ENCODE measurements at regions not wholly inside any gene's neighbourhood (a gene's known extent, or its start where the extent isn't known, plus 50 kb on each side); places are given as distances from the start of the nearest gene placed in this dataset.
"Not testable (repeated sequence)": the region's sequence is repeated elsewhere in the genome, so short reads cannot be mapped to it uniquely, and the experiment has no call there.

- Mint-ChIP-seq H3K36me3 (ENCODE audit: low read depth) (no peaks in the 10 kb centered on the region), H3K27me3 (ENCODE audit: insufficient read depth) (no peaks in the 10 kb centered on the region), H3K4me3 (no peak overlapping the region), H3K27ac (no peak overlapping the region), H3K9me3 (peaks cover 22% of the 10 kb centered on the region), H3K4me1 (ENCODE audit: low read depth) (no peaks in the 10 kb centered on the region)
- TF ChIP-seq CTCF (IDR thresholded peaks at IDR 0.05): no peak
- DNase-seq: no peak
Observed at GRCh38 chr4:104283303-104283702, 211.4 kb downstream of the CXXC4 start.

- no peak overlapping the region for H3K4me3 Mint-ChIP-seq
- no peaks in the 10 kb centered on the region for H3K4me1 Mint-ChIP-seq (ENCODE audit: low read depth)
Observed at GRCh38 chr4:104279744-104280143, 214.9 kb downstream of the CXXC4 start.

GRCh38 chr4:104272966-104273365 is 221.7 kb downstream of the CXXC4 start:
- no peaks in the 10 kb centered on the region for H3K27me3 Mint-ChIP-seq (ENCODE audit: insufficient read depth)
- TF ChIP-seq CTCF (IDR thresholded peaks at IDR 0.05): no peak
- H3K9me3 Mint-ChIP-seq: peaks cover 36% of the 10 kb centered on the region
- DNase-seq: no peak
- no peak overlapping the region for H3K4me3 Mint-ChIP-seq
- H3K4me1 Mint-ChIP-seq (ENCODE audit: low read depth): no peaks in the 10 kb centered on the region
- H3K27ac Mint-ChIP-seq: no peak overlapping the region
- no peaks in the 10 kb centered on the region; the same call in 1 of the 2 replicates for H3K36me3 Mint-ChIP-seq (ENCODE audit: low read depth)

More at GRCh38 chr4:104279744-104280143, 214.9 kb downstream of the CXXC4 start:
- H3K9me3 Mint-ChIP-seq: peaks cover 23% of the 10 kb centered on the region
- no peaks in the 10 kb centered on the region for H3K27me3 Mint-ChIP-seq (ENCODE audit: insufficient read depth)
- DNase-seq: no peak
- TF ChIP-seq CTCF (IDR thresholded peaks at IDR 0.05): no peak
- H3K36me3 Mint-ChIP-seq (ENCODE audit: low read depth): no peaks in the 10 kb centered on the region; the same call in 1 of the 2 replicates
- no peak overlapping the region for H3K27ac Mint-ChIP-seq

GRCh38 chr4:104269603-104270002 is 225.1 kb downstream of the CXXC4 start:
- peaks cover 29% of the 10 kb centered on the region for H3K9me3 Mint-ChIP-seq
- H3K36me3 Mint-ChIP-seq (ENCODE audit: low read depth); H3K4me3 Mint-ChIP-seq; H3K27ac Mint-ChIP-seq; H3K4me1 Mint-ChIP-seq (ENCODE audit: low read depth); DNase-seq; H3K27me3 Mint-ChIP-seq (ENCODE audit: insufficient read depth): not testable (repeated sequence)

GRCh38 chr4:104263100-104263499 is 231.6 kb downstream of the CXXC4 start:
- H3K4me1 Mint-ChIP-seq (ENCODE audit: low read depth): no peaks in the 10 kb centered on the region
- DNase-seq: no peak

GRCh38 chr4:104262678-104263077 is 232.0 kb downstream of the CXXC4 start:
- DNase-seq: no peak
- no peak for TF ChIP-seq CTCF (IDR thresholded peaks at IDR 0.05)
- Mint-ChIP-seq H3K27me3 (ENCODE audit: insufficient read depth) (peaks cover 2% of the 10 kb centered on the region; the same call in 1 of the 2 replicates), H3K36me3 (ENCODE audit: low read depth) (no peaks in the 10 kb centered on the region), H3K27ac (no peak overlapping the region), H3K9me3 (peaks cover 15% of the 10 kb centered on the region), H3K4me3 (no peak overlapping the region), H3K4me1 (ENCODE audit: low read depth) (no peaks in the 10 kb centered on the region)

More at GRCh38 chr4:104263100-104263499, 231.6 kb downstream of the CXXC4 start:
- no peaks in the 10 kb centered on the region for H3K36me3 Mint-ChIP-seq (ENCODE audit: low read depth)
- no peak overlapping the region for H3K4me3 Mint-ChIP-seq
- no peak overlapping the region for H3K27ac Mint-ChIP-seq
- H3K27me3 Mint-ChIP-seq (ENCODE audit: insufficient read depth): peaks cover 2% of the 10 kb centered on the region; the same call in 1 of the 2 replicates
- no peak for TF ChIP-seq CTCF (IDR thresholded peaks at IDR 0.05)
- peaks cover 16% of the 10 kb centered on the region for H3K9me3 Mint-ChIP-seq
